ENCODE measurements at regions not wholly inside any gene's neighbourhood (a gene's known extent, or its start where the extent isn't known, plus 50 kb on each side); places are given as distances from the start of the nearest gene placed in this dataset.
"Not testable (repeated sequence)": the region's sequence is repeated elsewhere in the genome, so short reads cannot be mapped to it uniquely, and the experiment has no call there.

GRCh38 chr1:83343767-83344166 lies 655.2 kb downstream of the TTLL7 start:
- not testable (repeated sequence) for DNase-seq

GRCh38 chr1:83342995-83343394 lies 655.9 kb downstream of the TTLL7 start:
- DNase-seq, result not testable (repeated sequence)

GRCh38 chr1:83332308-83332707 lies 666.6 kb downstream of the TTLL7 start:
- DNase-seq, result not testable (repeated sequence)

GRCh38 chr1:83318366-83318765 lies 680.6 kb downstream of the TTLL7 start:
- no peak for DNase-seq

- peak; percentile 22 for DNase-seq
Measured at GRCh38 chr1:83315446-83315845, 683.5 kb downstream of the TTLL7 start.

- not testable (repeated sequence) for DNase-seq
Measured at GRCh38 chr1:83310161-83310560, 688.8 kb downstream of the TTLL7 start.

GRCh38 chr1:83309035-83309434 lies 689.9 kb downstream of the TTLL7 start:
- DNase-seq, result not testable (repeated sequence)

- DNase-seq, result not testable (repeated sequence)
Measured at GRCh38 chr1:83306811-83307210, 692.1 kb downstream of the TTLL7 start.

- DNase-seq, result not testable (repeated sequence)
Measured at GRCh38 chr1:83295594-83295993, 703.3 kb downstream of the TTLL7 start.

- not testable (repeated sequence) for DNase-seq
Measured at GRCh38 chr1:83287391-83287790, 711.5 kb downstream of the TTLL7 start.

- not testable (repeated sequence) for DNase-seq
Measured at GRCh38 chr1:83274656-83275055, 724.3 kb downstream of the TTLL7 start.

- DNase-seq, result not testable (repeated sequence)
Measured at GRCh38 chr1:83272484-83272883, 726.4 kb downstream of the TTLL7 start.

- not testable (repeated sequence) for DNase-seq
Measured at GRCh38 chr1:83271834-83272233, 727.1 kb downstream of the TTLL7 start.

GRCh38 chr1:83270801-83271200 lies 728.1 kb downstream of the TTLL7 start:
- not testable (repeated sequence) for DNase-seq

GRCh38 chr1:83263808-83264207 lies 735.1 kb downstream of the TTLL7 start:
- not testable (repeated sequence) for DNase-seq

- DNase-seq, result not testable (repeated sequence)
Measured at GRCh38 chr1:83251687-83252086, 747.2 kb downstream of the TTLL7 start.

- DNase-seq, result not testable (repeated sequence)
Measured at GRCh38 chr1:83246780-83247179, 752.2 kb downstream of the TTLL7 start.

- not testable (repeated sequence) for DNase-seq
Measured at GRCh38 chr1:83244832-83245231, 754.1 kb downstream of the TTLL7 start.

GRCh38 chr1:83239568-83239967 lies 759.4 kb downstream of the TTLL7 start:
- DNase-seq, result not testable (repeated sequence)

GRCh38 chr1:83238654-83239053 lies 760.3 kb downstream of the TTLL7 start:
- not testable (repeated sequence) for DNase-seq

- DNase-seq, result not testable (repeated sequence)
Measured at GRCh38 chr1:83219788-83220187, 779.1 kb downstream of the TTLL7 start.

- not testable (repeated sequence) for DNase-seq
Measured at GRCh38 chr1:83218036-83218716, 780.8 kb downstream of the TTLL7 start.

GRCh38 chr1:83214317-83214716 lies 784.6 kb downstream of the TTLL7 start:
- DNase-seq, result not testable (repeated sequence)

- not testable (repeated sequence) for DNase-seq
Measured at GRCh38 chr1:83213648-83214047, 785.3 kb downstream of the TTLL7 start.

GRCh38 chr1:83212033-83212432 lies 786.9 kb downstream of the TTLL7 start:
- DNase-seq, result not testable (repeated sequence)

All from NCI-H524 treated with DMSO at 0.1 percent for 48 hours (cell line).